Ascending aorta (tissue), 2 donors: ENCODE measurements at regions not wholly inside any gene's neighbourhood (a gene's known extent, or its start where the extent isn't known, plus 50 kb on each side); places are given as distances from the start of the nearest gene placed in this dataset.
"Not testable (repeated sequence)": the region's sequence is repeated elsewhere in the genome, so short reads cannot be mapped to it uniquely, and the experiment has no call there.

Experiments used
- DNase-seq, 2 donors: peaks; one replicate each; pipeline ENCODE4 v3.0.0-alpha.2; 2019; ENCODE audit warnings: low spot score in 2 of 2
- H3K27ac ChIP-seq, 2 donors: fragments of 200-600 bp; sonication (generic); one replicate each; pipeline ENCODE4 v1.5.1; 2016 to 2017; ENCODE audit warnings: mild to moderate bottlenecking in 1 of 2
- H3K27me3 ChIP-seq: fragments of 200-600 bp; sonication (generic); one replicate; pipeline ENCODE4 v1.5.1; 2017
- H3K36me3 ChIP-seq, 2 donors: fragments of 200-600 bp; sonication (generic); one replicate each; pipeline ENCODE4 v1.5.1; 2016
- H3K4me1 ChIP-seq, 2 donors: fragments of 200-600 bp; sonication (generic); one replicate each; pipeline ENCODE4 v1.5.1; 2016 to 2017; ENCODE audit warnings: mild to moderate bottlenecking in 1 of 2
- H3K4me3 ChIP-seq, 2 donors: fragments of 200-600 bp; sonication (generic); one replicate each; pipeline ENCODE4 v1.5.1; 2016 to 2017; ENCODE audit warnings: mild to moderate bottlenecking in 1 of 2
- H3K9me3 ChIP-seq, 2 donors: fragments of 200-600 bp; sonication (generic); one replicate each; pipeline ENCODE4 v1.5.1; 2016
- intact Hi-C: fragments of 100-400 bp; cut with DNase I; formaldehyde crosslinking; loops from one replicate; pipeline ENCODE4 v1.15.1; 2023
- TF ChIP-seq, protein P1 (sequence below), 3 experiments: fragments of 200-600 bp in 2 of 3; fragments of 450-650 bp in 1 of 3; sonication (generic) in 2 of 3; IDR thresholded peaks; one replicate each; pipeline ENCODE4 v1.5.1; 2016 to 2019; ENCODE audit warnings: antibody characterized with exemption in 3 of 3, mild to moderate bottlenecking in 1 of 3, moderate library complexity in 1 of 3

- TF ChIP-seq, protein P1, sequence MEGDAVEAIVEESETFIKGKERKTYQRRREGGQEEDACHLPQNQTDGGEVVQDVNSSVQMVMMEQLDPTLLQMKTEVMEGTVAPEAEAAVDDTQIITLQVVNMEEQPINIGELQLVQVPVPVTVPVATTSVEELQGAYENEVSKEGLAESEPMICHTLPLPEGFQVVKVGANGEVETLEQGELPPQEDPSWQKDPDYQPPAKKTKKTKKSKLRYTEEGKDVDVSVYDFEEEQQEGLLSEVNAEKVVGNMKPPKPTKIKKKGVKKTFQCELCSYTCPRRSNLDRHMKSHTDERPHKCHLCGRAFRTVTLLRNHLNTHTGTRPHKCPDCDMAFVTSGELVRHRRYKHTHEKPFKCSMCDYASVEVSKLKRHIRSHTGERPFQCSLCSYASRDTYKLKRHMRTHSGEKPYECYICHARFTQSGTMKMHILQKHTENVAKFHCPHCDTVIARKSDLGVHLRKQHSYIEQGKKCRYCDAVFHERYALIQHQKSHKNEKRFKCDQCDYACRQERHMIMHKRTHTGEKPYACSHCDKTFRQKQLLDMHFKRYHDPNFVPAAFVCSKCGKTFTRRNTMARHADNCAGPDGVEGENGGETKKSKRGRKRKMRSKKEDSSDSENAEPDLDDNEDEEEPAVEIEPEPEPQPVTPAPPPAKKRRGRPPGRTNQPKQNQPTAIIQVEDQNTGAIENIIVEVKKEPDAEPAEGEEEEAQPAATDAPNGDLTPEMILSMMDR (IDR thresholded peaks at IDR 0.05): no peak
- H3K9me3 ChIP-seq: no peaks in the 10 kb centered on the region
- no peaks in the 10 kb centered on the region for H3K27me3 ChIP-seq
- H3K4me1 ChIP-seq: peaks cover 0 to 5% of the 10 kb centered on the region in 2 donors
- DNase-seq: no peak
- H3K27ac ChIP-seq: no peak overlapping the region
- intact Hi-C loops: no loop called here
- H3K36me3 ChIP-seq: no peaks in the 10 kb centered on the region
- no peak overlapping the region for H3K4me3 ChIP-seq
Observed at GRCh38 chr1:55304229-55304740, 89.1 kb upstream of the USP24 start.

GRCh38 chr1:55302972-55303371 is 87.8 kb upstream of the USP24 start:
- intact Hi-C loops: no loop called here
- DNase-seq: no peak
- no peaks in the 10 kb centered on the region for H3K36me3 ChIP-seq

GRCh38 chr1:55301912-55302311 is 86.7 kb upstream of the USP24 start:
- Histone ChIP-seq H3K27me3 (no peaks in the 10 kb centered on the region), H3K9me3 (no peaks in the 10 kb centered on the region), H3K4me3 (no peak overlapping the region), H3K36me3 (no peaks in the 10 kb centered on the region), H3K27ac (no peak overlapping the region), H3K4me1 (peaks cover 0 to 5% of the 10 kb centered on the region in 2 donors)
- TF ChIP-seq, protein P1 (IDR thresholded peaks at IDR 0.05): no peak
- intact Hi-C loops: no loop called here
- DNase-seq: no peak

More at GRCh38 chr1:55302972-55303371, 87.8 kb upstream of the USP24 start:
- Histone ChIP-seq H3K27me3 (no peaks in the 10 kb centered on the region), H3K4me3 (no peak overlapping the region), H3K9me3 (no peaks in the 10 kb centered on the region), H3K4me1 (peaks cover 0 to 5% of the 10 kb centered on the region in 2 donors), H3K27ac (no peak overlapping the region)
- TF ChIP-seq, protein P1 (IDR thresholded peaks at IDR 0.05): no peak

DNA sequence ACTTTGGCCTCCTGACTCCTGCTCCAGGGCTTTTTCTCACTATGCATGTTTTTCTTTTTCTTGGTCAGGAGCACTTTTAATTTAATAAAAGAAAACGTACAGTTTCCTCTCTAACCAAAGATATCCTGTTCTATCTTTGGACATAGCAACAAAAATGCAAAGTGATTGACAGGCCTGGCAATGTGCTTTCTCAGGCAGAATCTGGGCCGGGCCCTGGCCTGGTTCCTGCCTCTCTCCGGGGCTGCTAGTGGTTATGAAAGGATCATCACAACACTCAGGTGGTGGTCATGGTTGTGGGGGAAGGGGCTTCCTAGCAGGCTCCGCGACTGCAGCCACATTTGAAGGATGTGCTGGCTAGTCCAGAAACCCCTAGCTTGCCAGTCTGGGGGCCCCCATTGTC is 85.8 kb upstream of the USP24 start:
- Histone ChIP-seq H3K36me3 (no peaks in the 10 kb centered on the region), H3K27ac (no peak overlapping the region), H3K4me1 (peaks cover 0 to 5% of the 10 kb centered on the region in 2 donors), H3K27me3 (no peaks in the 10 kb centered on the region), H3K9me3 (no peaks in the 10 kb centered on the region), H3K4me3 (no peak overlapping the region)
- intact Hi-C loops: no loop called here
- TF ChIP-seq, protein P1 (IDR thresholded peaks at IDR 0.05): no peak
- no peak for DNase-seq

- intact Hi-C loops: no loop called here
- H3K27ac ChIP-seq: no peak overlapping the region
- TF ChIP-seq, protein P1 (IDR thresholded peaks at IDR 0.05): no peak
Observed at GRCh38 chr1:55298167-55298894, 83.2 kb upstream of the USP24 start.

GRCh38 chr1:55296247-55296646 is 81.1 kb upstream of the USP24 start:
- intact Hi-C loops, H3K4me3 ChIP-seq, H3K4me1 ChIP-seq, H3K27me3 ChIP-seq, H3K27ac ChIP-seq, H3K36me3 ChIP-seq, DNase-seq, H3K9me3 ChIP-seq: not testable (repeated sequence)

More at GRCh38 chr1:55298167-55298894, 83.2 kb upstream of the USP24 start:
- no peaks in the 10 kb centered on the region for H3K9me3 ChIP-seq
- no peaks in the 10 kb centered on the region for H3K36me3 ChIP-seq
- no peak for DNase-seq
- no peak overlapping the region for H3K4me3 ChIP-seq
- peaks cover 0 to 5% of the 10 kb centered on the region in 2 donors for H3K4me1 ChIP-seq
- H3K27me3 ChIP-seq: no peaks in the 10 kb centered on the region
